DMS 273 treated with DMSO at 0.1 percent for 48 hours (cell line): ENCODE measurements at regions not wholly inside any gene's neighbourhood (a gene's known extent, or its start where the extent isn't known, plus 50 kb on each side); places are given as distances from the start of the nearest gene placed in this dataset.

Experiments
- DNase-seq: peaks from one replicate; lab custom pipeline; 2025; lab: John Stamatoyannopoulos, UW

- no peak for DNase-seq
Measured at GRCh38 chr12:107635139-107635538, 50.5 kb upstream of the PWP1 start.
